T-cell (primary cell): ENCODE measurements at regions not wholly inside any gene's neighbourhood (a gene's known extent, or its start where the extent isn't known, plus 50 kb on each side); places are given as distances from the start of the nearest gene placed in this dataset.

Experiments used
- ATAC-seq, 4 experiments: fragments of 200-7000 bp in 3 of 4; fragments of 150-1000 bp in 1 of 4; cut with Tn5 transposase; replicated peaks in 1 of 4; 1 replicate in 3 of 4; 2 replicates in 1 of 4; pipeline ENCODE4 v1.10.0; 2021; ENCODE audit warnings: moderate library complexity in 3 of 4, mild to moderate bottlenecking in 2 of 4, moderate number of reproducible peaks in 1 of 4
- CTCF ChIA-PET, 2 donors: fragments of 300-600 bp; sonication (Branson Sonifier 250); formaldehyde crosslinking; loops; one replicate each; lab custom pipeline; 2022; ENCODE audit warnings: antibody characterized with exemption in 2 of 2; lab: Charles Lee
- POLR2A ChIA-PET, 2 donors: fragments of 300-600 bp; sonication (Branson Sonifier 250); formaldehyde crosslinking; loops; one replicate each; lab custom pipeline; 2022; ENCODE audit warnings: antibody characterized with exemption in 2 of 2; lab: Charles Lee
- DNase-seq, 35 experiments: peaks; one replicate each; pipeline versions ENCODE4 v3.0.0 to v3.0.0-alpha.2; 2013 to 2023
- H3K27ac ChIP-seq: one replicate; pipeline ENCODE4 v1.5.1; 2013; ENCODE audit warnings: low read length
- H3K27me3 ChIP-seq, 2 experiments: replicated peaks in 1 of 2; 1 replicate in 1 of 2; 2 replicates in 1 of 2; pipeline versions ENCODE4 v1.6.1 to v1.7.0; 2013; ENCODE audit warnings: low read length in 1 of 2, mixed read lengths in 1 of 2; ENCODE audit not compliant: control insufficient read depth in 2 of 2, insufficient read depth in 2 of 2; ENCODE audit errors: extremely low read depth in 1 of 2
- H3K36me3 ChIP-seq, 2 donors: 1 replicate in 1 of 2; 2 replicates in 1 of 2; pipeline versions ENCODE4 v1.6.1 to v1.7.0; 2013; ENCODE audit warnings: low read length in 1 of 2; ENCODE audit not compliant: control insufficient read depth in 2 of 2, insufficient read depth in 1 of 2; ENCODE audit errors: extremely low read depth in 1 of 2
- H3K4me1 ChIP-seq, 2 experiments: 1 replicate in 1 of 2; 2 replicates in 1 of 2; pipeline versions ENCODE4 v1.6.1 to v1.7.0; 2013; ENCODE audit warnings: low read length in 2 of 2, mixed read lengths in 1 of 2; ENCODE audit not compliant: insufficient read depth in 2 of 2, control insufficient read depth in 1 of 2; ENCODE audit errors: extremely low read depth in 1 of 2
- H3K4me3 ChIP-seq, 2 donors: 1 replicate in 1 of 2; 2 replicates in 1 of 2; pipeline versions ENCODE4 v1.5.1 to v1.7.0; 2013; ENCODE audit warnings: mild to moderate bottlenecking in 2 of 2, low read length in 1 of 2, moderate library complexity in 1 of 2; ENCODE audit not compliant: control insufficient read depth in 1 of 2; ENCODE audit errors: extremely low read depth in 1 of 2
- H3K9me3 ChIP-seq: 2 replicates; pipeline ENCODE4 v1.7.0; 2013
- H3K27ac Mint-ChIP-seq, 2 donors: one replicate each; pipeline ENCODE4 v1.8.0; 2020 to 2021; ENCODE audit warnings: mild to moderate bottlenecking in 2 of 2, mixed read lengths in 2 of 2
- H3K27me3 Mint-ChIP-seq, 2 donors: one replicate each; pipeline ENCODE4 v1.8.0; 2021 to 2022; ENCODE audit warnings: mixed read lengths in 2 of 2
- H3K36me3 Mint-ChIP-seq: one replicate; pipeline ENCODE4 v1.8.0; 2021; ENCODE audit warnings: mixed read lengths
- H3K4me1 Mint-ChIP-seq, 3 donors: one replicate each; pipeline ENCODE4 v1.8.0; 2020 to 2022; ENCODE audit warnings: mixed read lengths in 3 of 3, mild to moderate bottlenecking in 1 of 3
- H3K4me3 Mint-ChIP-seq, 3 donors: one replicate each; pipeline ENCODE4 v1.8.0; 2020 to 2022; ENCODE audit warnings: mild to moderate bottlenecking in 3 of 3, mixed read lengths in 3 of 3, moderate library complexity in 3 of 3
- H3K9me3 Mint-ChIP-seq, 3 donors: one replicate each; pipeline ENCODE4 v1.8.0; 2020 to 2022; ENCODE audit warnings: mixed read lengths in 3 of 3
- WGBS: methylation state at CpG from one replicate; pipeline ENCODE4 v1.1.5; 2013; ENCODE audit warnings: missing lambda C conversion rate; ENCODE audit not compliant: insufficient coverage; 5-methylcytosine and 5-hydroxymethylcytosine counted together

GRCh38 chr16:82567175-82567574, 59.6 kb upstream of the CDH13 start:
- no peak for ATAC-seq
- ChIA-PET POLR2A (no interaction called here), CTCF (no interaction called here)
- no peaks in the 10 kb centered on the region for H3K36me3 ChIP-seq
- no peak for DNase-seq
- H3K27ac ChIP-seq: no peak overlapping the region
- H3K27me3 Mint-ChIP-seq: no peaks in the 10 kb centered on the region
- WGBS: no CpG with 5 or more reads among the region's 5 CpGs
- H3K9me3 Mint-ChIP-seq: peaks cover 10 to 28% (median 18%) of the 10 kb centered on the region in 3 donors
- H3K36me3 Mint-ChIP-seq: no peaks in the 10 kb centered on the region
- no peaks in the 10 kb centered on the region for H3K4me1 Mint-ChIP-seq
- H3K9me3 ChIP-seq: no peaks in the 10 kb centered on the region
- H3K4me3 ChIP-seq: no peak overlapping the region
- H3K4me1 ChIP-seq: no peaks in the 10 kb centered on the region
- H3K27ac Mint-ChIP-seq: no peak overlapping the region
- no peak overlapping the region for H3K4me3 Mint-ChIP-seq
- H3K27me3 ChIP-seq: no peaks in the 10 kb centered on the region

GRCh38 chr16:82563401-82563800, 63.4 kb upstream of the CDH13 start:
- Histone ChIP-seq H3K27ac (no peak overlapping the region), H3K9me3 (no peaks in the 10 kb centered on the region), H3K4me1 (no peaks in the 10 kb centered on the region), H3K4me3 (no peak overlapping the region), H3K36me3 (no peaks in the 10 kb centered on the region), H3K27me3 (no peaks in the 10 kb centered on the region)
- no peak for ATAC-seq
- CTCF ChIA-PET: no interaction called here
- no peak overlapping the region for H3K4me3 Mint-ChIP-seq
- DNase-seq: no peak
- WGBS: no CpG with 5 or more reads among the region's 3 CpGs
- peaks cover 0 to 1% of the 10 kb centered on the region in 2 donors for H3K27me3 Mint-ChIP-seq
- no peaks in the 10 kb centered on the region for H3K4me1 Mint-ChIP-seq
- H3K36me3 Mint-ChIP-seq: no peaks in the 10 kb centered on the region
- H3K27ac Mint-ChIP-seq: no peak overlapping the region
- POLR2A ChIA-PET: no interaction called here
- H3K9me3 Mint-ChIP-seq: peaks cover 3 to 20% (median 11%) of the 10 kb centered on the region in 3 donors

DNA sequence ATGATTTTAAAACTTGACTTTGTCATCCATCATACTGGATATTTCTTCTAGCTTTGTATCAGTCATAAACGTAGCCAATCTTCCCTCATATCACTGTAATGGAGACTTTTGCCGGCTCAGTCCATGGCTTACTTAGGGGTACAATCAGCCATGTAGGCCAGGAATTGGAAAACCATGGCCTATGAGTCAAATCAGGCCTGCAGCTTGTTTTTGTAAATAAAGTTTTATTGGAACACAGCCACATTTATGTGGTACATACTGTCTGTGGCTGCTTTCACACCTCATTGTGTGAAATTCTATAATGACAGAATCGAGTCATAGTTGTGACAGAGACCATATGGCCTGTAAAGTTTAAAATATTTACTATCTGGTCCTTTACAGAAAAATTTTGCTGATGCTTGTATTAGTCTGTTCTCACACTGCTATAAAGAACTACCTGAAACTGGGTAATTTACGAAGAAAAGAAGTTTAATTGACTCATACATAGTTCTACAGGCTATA, 64.5 kb upstream of the CDH13 start:
- no peaks in the 10 kb centered on the region for H3K4me1 Mint-ChIP-seq
- no peak for DNase-seq
- POLR2A ChIA-PET: no interaction called here

DNA sequence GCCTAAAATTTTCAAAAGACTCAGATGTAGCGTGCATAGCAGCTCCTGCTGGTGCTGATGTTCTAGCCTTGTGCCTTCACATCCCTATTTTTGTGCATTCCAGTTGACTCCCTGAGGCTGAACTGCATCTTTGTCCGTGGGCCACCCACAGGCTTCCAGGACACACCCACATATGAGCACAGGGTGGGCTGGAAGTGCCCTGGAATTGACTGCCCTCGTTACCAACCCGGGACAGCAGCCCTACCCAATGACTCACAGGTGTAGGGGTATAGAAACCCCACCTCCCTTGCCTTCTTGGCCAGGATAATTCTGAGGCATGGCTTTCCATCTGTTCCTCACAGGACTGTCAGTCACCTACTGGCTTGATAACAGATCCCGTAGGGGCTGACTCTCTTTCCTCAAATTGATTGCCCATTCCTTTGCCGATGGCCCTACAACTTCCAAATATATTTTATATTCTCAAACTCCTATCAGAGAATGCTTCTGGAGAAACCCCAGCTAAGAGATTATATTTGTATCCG, 65.9 kb upstream of the CDH13 start:
- Histone ChIP-seq H3K36me3 (no peaks in the 10 kb centered on the region), H3K27me3 (peaks cover 0 to 2% of the 10 kb centered on the region in 2 experiments), H3K9me3 (no peaks in the 10 kb centered on the region), H3K4me1 (no peaks in the 10 kb centered on the region), H3K4me3 (no peak overlapping the region), H3K27ac (no peak overlapping the region)
- DNase-seq (no peak), ATAC-seq (no peak)
- Mint-ChIP-seq H3K4me3 (no peak overlapping the region), H3K27me3 (peaks cover 0 to 1% of the 10 kb centered on the region in 2 donors), H3K36me3 (no peaks in the 10 kb centered on the region), H3K27ac (no peak overlapping the region), H3K9me3 (peaks cover 6 to 26% (median 12%) of the 10 kb centered on the region in 3 donors), H3K4me1 (no peaks in the 10 kb centered on the region)
- whole genome bisulfite sequencing: 79% methylated on average over 2 of the region's 7 CpGs
- ChIA-PET CTCF (no interaction called here), POLR2A (no interaction called here)

More for the DNA sequence above, 64.5 kb upstream of the CDH13 start:
- CTCF ChIA-PET: no interaction called here
- 20% methylated on average over 1 of the region's 4 CpGs for WGBS
- H3K27ac ChIP-seq: no peak overlapping the region
- no peaks in the 10 kb centered on the region for H3K36me3 ChIP-seq
- H3K4me1 ChIP-seq: no peaks in the 10 kb centered on the region
- H3K36me3 Mint-ChIP-seq: no peaks in the 10 kb centered on the region
- no peaks in the 10 kb centered on the region for H3K9me3 ChIP-seq
- H3K4me3 ChIP-seq: no peak overlapping the region
- no peak overlapping the region for H3K27ac Mint-ChIP-seq
- H3K27me3 Mint-ChIP-seq: peaks cover 0 to 1% of the 10 kb centered on the region in 2 donors
- H3K4me3 Mint-ChIP-seq: no peak overlapping the region
- peaks cover 0 to 2% of the 10 kb centered on the region in 2 experiments for H3K27me3 ChIP-seq
- no peak for ATAC-seq
- H3K9me3 Mint-ChIP-seq: peaks cover 6 to 20% (median 16%) of the 10 kb centered on the region in 3 donors

DNA sequence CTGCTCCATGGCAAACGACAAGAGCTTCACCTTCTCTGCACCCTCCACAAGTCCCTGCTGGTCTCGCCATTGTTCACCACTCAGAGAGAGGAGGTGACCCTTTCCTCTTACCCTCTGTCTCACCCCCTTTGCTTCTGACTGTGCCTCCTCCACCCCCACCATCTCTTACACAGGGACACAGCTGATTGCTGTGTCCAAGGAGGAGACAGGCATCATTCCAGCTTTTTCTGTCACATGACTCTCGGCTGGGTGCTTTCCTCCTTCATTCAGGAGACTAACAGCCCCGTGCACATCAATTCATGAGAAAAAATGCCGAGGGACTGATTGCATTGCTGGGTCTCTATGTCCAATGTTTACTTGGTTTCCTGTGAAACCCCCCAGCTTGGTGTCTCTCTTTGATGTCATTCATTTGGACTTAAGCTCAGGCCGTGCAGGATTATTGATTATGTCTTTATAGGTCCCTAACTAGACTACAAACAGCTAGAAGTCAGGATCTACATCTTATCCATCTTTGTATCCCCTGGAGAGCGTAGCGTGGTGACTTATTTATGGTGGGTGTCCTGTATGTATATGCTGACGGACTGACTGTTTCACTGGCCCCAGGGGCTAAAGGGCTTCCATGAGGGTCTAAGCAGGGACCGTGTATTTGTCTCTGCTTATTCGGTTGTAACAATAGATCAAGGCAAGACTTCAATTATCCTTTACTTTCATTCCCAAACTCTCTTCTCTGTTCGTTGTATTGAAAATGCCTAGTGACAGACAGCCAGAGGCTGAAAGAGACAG, 82.2 kb upstream of the CDH13 start:
- peaks cover 0 to 7% of the 10 kb centered on the region in 2 experiments for H3K27me3 ChIP-seq
- H3K9me3 ChIP-seq: no peaks in the 10 kb centered on the region
- no peaks in the 10 kb centered on the region for H3K36me3 Mint-ChIP-seq
- no peaks in the 10 kb centered on the region for H3K36me3 ChIP-seq
- H3K27ac Mint-ChIP-seq: no peak overlapping the region
- CTCF ChIA-PET: no interaction called here
- no peaks in the 10 kb centered on the region for H3K4me1 Mint-ChIP-seq
- ATAC-seq (no peak), DNase-seq (no peak)
- H3K4me1 ChIP-seq: no peaks in the 10 kb centered on the region
- peaks cover 9 to 18% of the 10 kb centered on the region in 2 donors for H3K27me3 Mint-ChIP-seq
- H3K27ac ChIP-seq: no peak overlapping the region
- H3K4me3 Mint-ChIP-seq: no peak overlapping the region
- H3K4me3 ChIP-seq: no peak overlapping the region
- WGBS: 49% methylated on average over 3 of the region's 12 CpGs
- peaks cover 0 to 7% (median 4%) of the 10 kb centered on the region in 3 donors for H3K9me3 Mint-ChIP-seq
- POLR2A ChIA-PET: no interaction called here

DNA sequence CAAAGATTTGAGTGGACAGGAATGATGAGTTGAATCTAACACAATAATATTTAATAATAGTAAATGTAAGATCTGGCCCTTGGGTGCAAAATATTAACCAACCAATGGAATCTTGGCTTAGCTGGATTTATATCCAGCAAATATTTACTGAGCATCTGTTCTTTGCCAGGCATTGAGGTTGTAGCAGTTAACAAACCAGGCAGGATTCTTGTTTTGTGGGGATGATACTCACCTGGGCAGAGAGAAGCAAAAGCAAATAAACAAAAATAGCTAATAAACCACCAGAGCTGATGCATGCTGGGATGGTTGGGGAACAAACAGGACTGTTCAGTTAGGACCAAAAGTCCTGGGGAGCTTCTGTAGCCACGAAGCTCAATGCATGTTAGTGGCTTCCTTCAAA, 84.1 kb upstream of the CDH13 start:
- H3K9me3 ChIP-seq: no peaks in the 10 kb centered on the region
- DNase-seq (no peak), ATAC-seq (no peak)
- POLR2A ChIA-PET: no interaction called here
- no peak overlapping the region for H3K4me3 Mint-ChIP-seq
- peaks cover 0 to 10% (median 4%) of the 10 kb centered on the region in 3 donors for H3K9me3 Mint-ChIP-seq
- H3K4me3 ChIP-seq: no peak overlapping the region
- H3K27me3 ChIP-seq: peaks cover 0 to 7% of the 10 kb centered on the region in 2 experiments
- no peaks in the 10 kb centered on the region for H3K4me1 ChIP-seq
- no peak overlapping the region for H3K27ac Mint-ChIP-seq
- H3K27me3 Mint-ChIP-seq: peaks cover 8 to 24% of the 10 kb centered on the region in 2 donors
- no peaks in the 10 kb centered on the region for H3K4me1 Mint-ChIP-seq
- CTCF ChIA-PET: no interaction called here
- H3K36me3 ChIP-seq: no peaks in the 10 kb centered on the region
- WGBS: 29% methylated on average over 1 of the region's 1 CpG
- no peaks in the 10 kb centered on the region for H3K36me3 Mint-ChIP-seq
- H3K27ac ChIP-seq: no peak overlapping the region
